ENCODE measurements at regions not wholly inside any gene's neighbourhood (a gene's known extent, or its start where the extent isn't known, plus 50 kb on each side); places are given as distances from the start of the nearest gene placed in this dataset.

GRCh38 chr3:193812791-193813500 lies 219.9 kb downstream of the OPA1 start:
- no peaks in the 10 kb centered on the region for H3K79me2 ChIP-seq (ENCODE audit: insufficient read depth, low read length)
- H3K9me3 ChIP-seq (ENCODE audit: control insufficient read depth, low read depth, low read length) = no peaks in the 10 kb centered on the region
- H3K27me3 Mint-ChIP-seq (ENCODE audit: low read depth) = peaks cover 8% of the 10 kb centered on the region
- H4K8ac ChIP-seq (replicated peaks; ENCODE audit: insufficient read length, low read depth, low read length) = no peak overlapping the region
- H3K4ac ChIP-seq (ENCODE audit: low read depth, low read length) = no peak overlapping the region
- no peak overlapping the region for H3T11ph ChIP-seq (ENCODE audit: low read length)
- no peaks in the 10 kb centered on the region; the same call in 1 of the 2 replicates for H3K27me3 ChIP-seq (ENCODE audit: insufficient read depth, low read length)
- peak overlapping the region; percentile 33 to 51 for H3K4me3 Mint-ChIP-seq
- H3K18ac ChIP-seq (ENCODE audit: insufficient read length, low read depth, low read length) = peak overlapping the region; percentile 46
- no peak overlapping the region for H3K9ac ChIP-seq (ENCODE audit: extremely low read depth, insufficient read length, low read length)
- H3K9me3 Mint-ChIP-seq = no peaks in the 10 kb centered on the region
- peak overlapping the region; percentile 83 for H3K27ac ChIP-seq (ENCODE audit: insufficient read length, low read depth, low read length)
- peak overlapping the region; percentile 25 for H2BK5ac ChIP-seq (ENCODE audit: insufficient read length, low read length)
- H2AK5ac ChIP-seq (ENCODE audit: insufficient read length, low read length) = no peak overlapping the region
- H2BK15ac ChIP-seq (ENCODE audit: low read depth, low read length) = no peak overlapping the region
- H4K5ac ChIP-seq (ENCODE audit: insufficient read length, low read depth, low read length) = no peak overlapping the region
- H3K79me1 ChIP-seq (ENCODE audit: insufficient read depth, low read depth, low read length, poor library complexity, severe bottlenecking) = no peaks in the 10 kb centered on the region
- no peak overlapping the region for H2AFZ ChIP-seq (ENCODE audit: low read length)
- peaks cover 51% of the 10 kb centered on the region for H3K4me1 ChIP-seq (ENCODE audit: insufficient read depth, low read length)
- H2BK20ac ChIP-seq (ENCODE audit: low read depth, low read length, poor library complexity, severe bottlenecking) = no peak overlapping the region
- H2BK12ac ChIP-seq (ENCODE audit: insufficient read length, low read depth, low read length) = no peak overlapping the region
- no CpG with 5 or more reads among the region's 7 CpGs for WGBS (ENCODE audit: extremely low coverage, insufficient read length, low lambda C conversion rate)
- no peak overlapping the region for H3K23ac ChIP-seq (ENCODE audit: insufficient read length, low read depth, low read length)
- peak; percentile 26; the same call in 2 of the 3 replicates for TF ChIP-seq CTCF (conservative IDR thresholded peaks at IDR 0.05)
- H3K4me1 Mint-ChIP-seq = peaks cover 89 to 90% of the 10 kb centered on the region in 2 experiments
- H3K27ac Mint-ChIP-seq = peak overlapping the region; percentile 97 to 99 (median 98)
- no peak overlapping the region for H3K14ac ChIP-seq (ENCODE audit: insufficient read depth, low read length)
- H4K91ac ChIP-seq (ENCODE audit: insufficient read length, low read depth, low read length) = no peak overlapping the region
- H3K36me3 Mint-ChIP-seq (ENCODE audit: insufficient read depth in 1 of 3, low read depth in 3 of 3) = peaks cover 0 to 2% (median 0%) of the 10 kb centered on the region in 3 experiments; a peak in 2 of 7 replicates
- peak overlapping the region; percentile 39 for H3K4me2 ChIP-seq (ENCODE audit: insufficient read depth, insufficient read length, low read length)
- H3K23me2 ChIP-seq (ENCODE audit: insufficient read length, low read depth, low read length, poor library complexity, severe bottlenecking) = no peaks in the 10 kb centered on the region
- peak; percentile 91 for DNase-seq
- H2BK120ac ChIP-seq (ENCODE audit: low read depth, low read length, poor library complexity, severe bottlenecking) = no peak overlapping the region
- H3K56ac ChIP-seq (ENCODE audit: insufficient read length, low read depth, low read length) = no peak overlapping the region
- no peaks in the 10 kb centered on the region for H4K20me1 ChIP-seq (ENCODE audit: control insufficient read depth, insufficient read depth, insufficient read length)

Measured in H9 (cell line).